ENCODE measurements at regions not wholly inside any gene's neighbourhood (a gene's known extent, or its start where the extent isn't known, plus 50 kb on each side); places are given as distances from the start of the nearest gene placed in this dataset.

- H3K9me2 ChIP-seq (ENCODE audit: insufficient read depth) = no peaks in the 10 kb centered on the region
- no peaks in the 10 kb centered on the region for H3K79me2 ChIP-seq (ENCODE audit: insufficient read depth)
- peak overlapping the region; percentile 58 for H3K27ac ChIP-seq
- no peaks in the 10 kb centered on the region for H3K27me3 ChIP-seq (replicated peaks; ENCODE audit: insufficient read depth)
- H3K4me3 ChIP-seq = no peak overlapping the region
- H3K36me3 ChIP-seq (ENCODE audit: low read depth) = no peaks in the 10 kb centered on the region
- in situ Hi-C loops (cut with MboI) = no loop called here
- no peaks in the 10 kb centered on the region for H4K20me1 ChIP-seq (ENCODE audit: insufficient read depth)
- H3K4me1 ChIP-seq (ENCODE audit: insufficient read depth) = peaks cover 17% of the 10 kb centered on the region
- no peak for TF ChIP-seq EZH2phosphoT487 (IDR thresholded peaks at IDR 0.05; ENCODE audit: insufficient read depth, low read depth)
- TF ChIP-seq EZH2 (IDR thresholded peaks at IDR 0.05; ENCODE audit: insufficient read depth, poor library complexity, severe bottlenecking) = no peak
- no peak overlapping the region for H3K9ac ChIP-seq
- peak; percentile 94 for DNase-seq
- WGBS, 2 experiments (ENCODE audit: low coverage in 1 of 2, low lambda C conversion rate in 2 of 2, missing lambda C conversion rate in 2 of 2) = 55 to 63% methylated on average over 2 of the region's 2 CpGs
- H3F3A ChIP-seq (ENCODE audit: insufficient read depth) = peaks cover 20% of the 10 kb centered on the region
- no peaks in the 10 kb centered on the region for H3K9me3 ChIP-seq (ENCODE audit: low read depth)
- no peak overlapping the region for H3K4me2 ChIP-seq (ENCODE audit: unreplicated experiment)
- H2AFZ ChIP-seq = no peak overlapping the region
These were observed 413.8 kb downstream of the FAT4 start for GRCh38 chr4:125728568-125728967.

GRCh38 chr4:125729171-125729570 is 414.4 kb downstream of the FAT4 start:
- no peak overlapping the region for H3K4me2 ChIP-seq (ENCODE audit: unreplicated experiment)
- H4K20me1 ChIP-seq (ENCODE audit: insufficient read depth) = no peaks in the 10 kb centered on the region
- H3F3A ChIP-seq (ENCODE audit: insufficient read depth) = peaks cover 20% of the 10 kb centered on the region
- no peak for DNase-seq
- H3K36me3 ChIP-seq (ENCODE audit: low read depth) = no peaks in the 10 kb centered on the region
- H3K27ac ChIP-seq = peak overlapping the region; percentile 58
- no peak overlapping the region for H2AFZ ChIP-seq
- peaks cover 17% of the 10 kb centered on the region for H3K4me1 ChIP-seq (ENCODE audit: insufficient read depth)
- no peaks in the 10 kb centered on the region for H3K9me3 ChIP-seq (ENCODE audit: low read depth)
- TF ChIP-seq EZH2phosphoT487 (IDR thresholded peaks at IDR 0.05; ENCODE audit: insufficient read depth, low read depth) (no peak), EZH2 (IDR thresholded peaks at IDR 0.05; ENCODE audit: insufficient read depth, poor library complexity, severe bottlenecking) (no peak)
- in situ Hi-C loops (cut with MboI) = no loop called here
- H3K79me2 ChIP-seq (ENCODE audit: insufficient read depth) = no peaks in the 10 kb centered on the region
- H3K9me2 ChIP-seq (ENCODE audit: insufficient read depth) = no peaks in the 10 kb centered on the region
- no peak overlapping the region for H3K9ac ChIP-seq
- H3K27me3 ChIP-seq (replicated peaks; ENCODE audit: insufficient read depth) = no peaks in the 10 kb centered on the region
- H3K4me3 ChIP-seq = no peak overlapping the region

GRCh38 chr4:125732632-125733031 is 417.9 kb downstream of the FAT4 start:
- no peaks in the 10 kb centered on the region for H4K20me1 ChIP-seq (ENCODE audit: insufficient read depth)
- no peak overlapping the region for H3K27ac ChIP-seq
- H3K27me3 ChIP-seq (replicated peaks; ENCODE audit: insufficient read depth) = no peaks in the 10 kb centered on the region
- no peak overlapping the region for H2AFZ ChIP-seq
- WGBS, 2 experiments (ENCODE audit: low coverage in 1 of 2, low lambda C conversion rate in 2 of 2, missing lambda C conversion rate in 2 of 2) = 96 to 100% methylated on average over 1 of the region's 1 CpG
- no peak overlapping the region for H3K9ac ChIP-seq
- H3K9me3 ChIP-seq (ENCODE audit: low read depth) = no peaks in the 10 kb centered on the region
- no peak for DNase-seq
- no peaks in the 10 kb centered on the region for H3K9me2 ChIP-seq (ENCODE audit: insufficient read depth)
- H3K36me3 ChIP-seq (ENCODE audit: low read depth) = no peaks in the 10 kb centered on the region
- H3K79me2 ChIP-seq (ENCODE audit: insufficient read depth) = no peaks in the 10 kb centered on the region
- in situ Hi-C loops (cut with MboI) = loop anchor here (10.0 kb wide), 1 partner anchor 418 kb away; the partner anchor contains the start of gene FAT4
- H3K4me2 ChIP-seq (ENCODE audit: unreplicated experiment) = no peak overlapping the region
- TF ChIP-seq EZH2 (IDR thresholded peaks at IDR 0.05; ENCODE audit: insufficient read depth, poor library complexity, severe bottlenecking) (no peak), EZH2phosphoT487 (IDR thresholded peaks at IDR 0.05; ENCODE audit: insufficient read depth, low read depth) (no peak)
- H3K4me1 ChIP-seq (ENCODE audit: insufficient read depth) = peaks cover 41% of the 10 kb centered on the region
- peaks cover 34% of the 10 kb centered on the region for H3F3A ChIP-seq (ENCODE audit: insufficient read depth)
- H3K4me3 ChIP-seq = no peak overlapping the region

GRCh38 chr4:125734504-125734903 is 419.7 kb downstream of the FAT4 start:
- H3K27me3 ChIP-seq (replicated peaks; ENCODE audit: insufficient read depth) = no peaks in the 10 kb centered on the region
- H4K20me1 ChIP-seq (ENCODE audit: insufficient read depth) = no peaks in the 10 kb centered on the region
- H3K27ac ChIP-seq = peak overlapping the region; percentile 83
- H3K4me1 ChIP-seq (ENCODE audit: insufficient read depth) = peaks cover 28% of the 10 kb centered on the region
- H3K9me3 ChIP-seq (ENCODE audit: low read depth) = no peaks in the 10 kb centered on the region
- in situ Hi-C loops (cut with MboI) = loop anchor here (10.0 kb wide), 1 partner anchor 420 kb away; the partner anchor contains the start of gene FAT4
- H3K4me3 ChIP-seq = no peak overlapping the region
- no peaks in the 10 kb centered on the region for H3K9me2 ChIP-seq (ENCODE audit: insufficient read depth)
- DNase-seq = no peak
- no peaks in the 10 kb centered on the region for H3K79me2 ChIP-seq (ENCODE audit: insufficient read depth)
- H3K4me2 ChIP-seq (ENCODE audit: unreplicated experiment) = no peak overlapping the region
- TF ChIP-seq EZH2 (IDR thresholded peaks at IDR 0.05; ENCODE audit: insufficient read depth, poor library complexity, severe bottlenecking) (no peak), EZH2phosphoT487 (IDR thresholded peaks at IDR 0.05; ENCODE audit: insufficient read depth, low read depth) (no peak)
- H3K36me3 ChIP-seq (ENCODE audit: low read depth) = no peaks in the 10 kb centered on the region
- 96 to 97% methylated on average over 5 of the region's 5 CpGs for WGBS, 2 experiments (ENCODE audit: low coverage in 1 of 2, low lambda C conversion rate in 2 of 2, missing lambda C conversion rate in 2 of 2)
- no peak overlapping the region for H2AFZ ChIP-seq
- peak overlapping the region; percentile 63; the same call in 1 of the 2 replicates for H3K9ac ChIP-seq
- H3F3A ChIP-seq (ENCODE audit: insufficient read depth) = peaks cover 18% of the 10 kb centered on the region

DNA sequence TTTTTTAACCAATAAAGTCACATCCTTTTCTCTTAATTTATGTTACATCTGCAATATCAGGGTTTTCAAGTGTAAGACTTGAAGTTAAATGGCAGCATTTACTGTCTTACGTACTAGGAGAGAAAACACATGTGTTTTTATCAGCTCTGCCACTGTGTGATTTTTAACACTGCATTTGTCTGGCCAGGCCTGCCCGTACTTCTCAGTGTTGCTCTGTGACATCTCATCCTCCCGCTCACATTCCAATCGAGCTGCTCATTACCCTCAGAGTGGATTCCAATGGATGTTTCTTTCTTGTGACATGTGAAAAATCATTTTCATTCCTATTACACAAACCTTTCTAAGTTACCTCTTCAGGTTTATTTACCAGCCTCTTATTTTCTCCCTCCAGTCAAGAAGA is 420.3 kb downstream of the FAT4 start:
- Histone ChIP-seq H3K9ac (peak overlapping the region; percentile 63), H3K9me2 (ENCODE audit: insufficient read depth) (no peaks in the 10 kb centered on the region), H3K4me1 (ENCODE audit: insufficient read depth) (peaks cover 34% of the 10 kb centered on the region), H3K79me2 (ENCODE audit: insufficient read depth) (no peaks in the 10 kb centered on the region), H3K36me3 (ENCODE audit: low read depth) (no peaks in the 10 kb centered on the region), H4K20me1 (ENCODE audit: insufficient read depth) (no peaks in the 10 kb centered on the region), H3K9me3 (ENCODE audit: low read depth) (no peaks in the 10 kb centered on the region), H3K4me3 (0 out of 2 replicates have a peak overlapping the region, but pooled peaks have one; percentile 4), H2AFZ (peak overlapping the region; percentile 43; the same call in 1 of the 2 replicates), H3K27ac (peak overlapping the region; percentile 83), H3K27me3 (replicated peaks; ENCODE audit: insufficient read depth) (no peaks in the 10 kb centered on the region), H3K4me2 (ENCODE audit: unreplicated experiment) (peak overlapping the region; percentile 53), H3F3A (ENCODE audit: insufficient read depth) (peaks cover 17% of the 10 kb centered on the region)
- in situ Hi-C loops (cut with MboI) = loop anchor here (10.0 kb wide), 1 partner anchor 420 kb away; the partner anchor contains the start of gene FAT4
- TF ChIP-seq EZH2 (IDR thresholded peaks at IDR 0.05; ENCODE audit: insufficient read depth, poor library complexity, severe bottlenecking) (no peak), EZH2phosphoT487 (IDR thresholded peaks at IDR 0.05; ENCODE audit: insufficient read depth, low read depth) (no peak)
- 1 to 2% methylated on average over 4 of the region's 4 CpGs for WGBS, 2 experiments (ENCODE audit: low coverage in 1 of 2, low lambda C conversion rate in 2 of 2, missing lambda C conversion rate in 2 of 2)
- peak; percentile 89 for DNase-seq

Measured in GM23248 (cell line).